Liver (tissue), 8 donors: ENCODE measurements at regions not wholly inside any gene's neighbourhood (a gene's known extent, or its start where the extent isn't known, plus 50 kb on each side); places are given as distances from the start of the nearest gene placed in this dataset.

Source experiments
- DNase-seq: peaks from one replicate; pipeline ENCODE4 v3.0.0-alpha.2; 2017; ENCODE audit warnings: low spot score
- H3K27ac ChIP-seq, 2 donors: one replicate each; pipeline ENCODE4 v1.7.0; 2013; ENCODE audit warnings: inconsistent platforms in 2 of 2, low read length in 2 of 2, control low read depth in 1 of 2, low read depth in 1 of 2, mild to moderate bottlenecking in 1 of 2
- H3K27me3 ChIP-seq, 4 donors: one replicate each; pipeline versions ENCODE4 v1.6.1 to v1.7.0; 2013; ENCODE audit warnings: low read length in 3 of 4, inconsistent platforms in 1 of 4, mild to moderate bottlenecking in 1 of 4, moderate library complexity in 1 of 4; ENCODE audit not compliant: control insufficient read depth in 4 of 4, insufficient read depth in 4 of 4
- H3K36me3 ChIP-seq, 4 donors: one replicate each; pipeline versions ENCODE4 v1.6.1 to v1.7.0; 2013; ENCODE audit warnings: low read length in 3 of 4, mild to moderate bottlenecking in 3 of 4, low read depth in 1 of 4, moderate library complexity in 1 of 4; ENCODE audit not compliant: control insufficient read depth in 4 of 4, insufficient read depth in 3 of 4
- H3K4me1 ChIP-seq, 4 donors: one replicate each; pipeline versions ENCODE4 v1.6.1 to v1.7.0; 2013; ENCODE audit warnings: low read length in 3 of 4, mild to moderate bottlenecking in 3 of 4, moderate library complexity in 1 of 4; ENCODE audit not compliant: control insufficient read depth in 4 of 4, insufficient read depth in 4 of 4
- H3K4me3 ChIP-seq, 3 donors: one replicate each; pipeline versions ENCODE4 v1.6.1 to v1.7.0; 2013; ENCODE audit warnings: low read length in 3 of 3, control low read depth in 1 of 3, low read depth in 1 of 3, mild to moderate bottlenecking in 1 of 3
- H3K9ac ChIP-seq, 2 donors: one replicate each; pipeline ENCODE4 v1.7.0; 2013; ENCODE audit warnings: low read length in 2 of 2, mild to moderate bottlenecking in 2 of 2, moderate library complexity in 2 of 2, control low read depth in 1 of 2, low read depth in 1 of 2
- H3K9me3 ChIP-seq, 4 donors: one replicate each; pipeline versions ENCODE4 v1.6.1 to v1.7.0; 2013; ENCODE audit warnings: low read length in 3 of 4; ENCODE audit not compliant: control insufficient read depth in 4 of 4
- FOXA2 ChIP-seq: IDR thresholded peaks from 2 replicates; pipeline ENCODE4 v1.6.1; 2016; ENCODE audit warnings: antibody characterized with exemption
- HNF4A ChIP-seq, 2 donors: conservative IDR thresholded peaks; 2 replicates each; pipeline ENCODE4 v1.6.1; 2016; ENCODE audit warnings: antibody characterized with exemption in 2 of 2, mild to moderate bottlenecking in 2 of 2
- JUND ChIP-seq, 2 donors: IDR thresholded peaks; 2 replicates each; pipeline ENCODE4 v1.6.1; 2016; ENCODE audit warnings: antibody characterized with exemption in 2 of 2
- RAD21 ChIP-seq, 2 donors: IDR thresholded peaks; 2 replicates each; pipeline ENCODE4 v1.6.1; 2016; ENCODE audit warnings: antibody characterized with exemption in 2 of 2, mild to moderate bottlenecking in 2 of 2
- SP1 ChIP-seq: IDR thresholded peaks from 2 replicates; pipeline ENCODE4 v1.6.1; 2018; ENCODE audit warnings: antibody characterized with exemption, mild to moderate bottlenecking
- WGBS: extraction: QIAGEN DNeasy Blood & Tissue Kit; methylation state at CpG from one replicate; pipeline ENCODE4 v1.1.7; 2013; 5-methylcytosine and 5-hydroxymethylcytosine counted together
- TF ChIP-seq, protein P1 (sequence below): IDR thresholded peaks from 2 replicates; pipeline ENCODE4 v1.6.1; 2016; ENCODE audit warnings: antibody characterized with exemption, mild to moderate bottlenecking
- TF ChIP-seq, protein P2 (sequence below): fragments of 150-350 bp; IDR thresholded peaks from 2 replicates; pipeline ENCODE4 v1.5.1; 2017; ENCODE audit warnings: improper control_type of control experiment, low read depth, low read length; ENCODE audit not compliant: missing input control
- TF ChIP-seq, protein P3 (sequence below): IDR thresholded peaks from 2 replicates; pipeline ENCODE4 v1.6.1; 2016; ENCODE audit warnings: antibody characterized with exemption
- TF ChIP-seq, protein P4 (sequence below): IDR thresholded peaks from 2 replicates; pipeline ENCODE4 v1.6.1; 2016; ENCODE audit warnings: antibody characterized with exemption
- donor health status: healthy.
- donor health status: healthy.
- donor health status: healthy.
- donor health status: healthy.
- donor health status: healthy.

DNA sequence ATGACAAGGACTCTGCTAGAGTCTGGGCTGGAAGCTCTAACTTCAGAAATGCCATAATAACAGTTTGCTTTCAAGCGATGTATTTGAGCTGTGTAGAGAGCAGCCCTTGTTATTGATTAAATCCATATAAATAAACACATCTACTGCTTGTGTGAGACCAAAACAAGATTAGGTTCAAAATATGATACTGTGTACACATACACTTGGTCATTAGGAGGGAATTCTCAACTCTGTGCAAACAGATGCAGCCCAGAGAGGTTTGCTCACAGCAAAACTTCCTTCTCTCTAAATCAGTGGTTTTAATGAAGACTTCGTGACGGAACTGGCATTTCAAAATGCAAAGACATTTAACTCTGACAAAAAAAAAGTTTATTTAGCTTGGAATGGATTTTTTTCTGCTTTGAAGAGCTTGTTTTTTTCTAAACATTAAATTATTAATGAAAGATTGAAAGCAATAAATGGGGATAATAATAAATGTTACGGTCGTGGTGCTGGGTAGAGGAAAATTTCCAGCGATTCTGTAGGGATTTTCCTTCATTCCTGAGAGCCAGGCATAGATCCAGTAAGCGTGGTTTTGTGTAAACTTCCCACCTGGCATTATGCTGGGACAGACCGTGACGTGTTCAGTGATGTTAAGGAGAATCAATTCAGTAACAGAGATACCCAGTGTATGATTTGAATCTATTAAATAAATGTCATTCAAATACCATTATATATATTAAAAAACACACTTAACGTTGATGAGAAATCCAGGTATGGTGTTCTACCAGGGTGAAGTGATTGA lies 213.7 kb downstream of the TEX29 start:
- Histone ChIP-seq H3K27me3 (no peaks in the 10 kb centered on the region), H3K27ac (no peak overlapping the region), H3K4me3 (no peak overlapping the region), H3K9ac (no peak overlapping the region), H3K36me3 (no peaks in the 10 kb centered on the region), H3K4me1 (peaks cover under 1 to 36% (median 21%) of the 10 kb centered on the region in 4 donors), H3K9me3 (no peaks in the 10 kb centered on the region)
- DNase-seq, result no peak
- 25% methylated on average over 10 of the region's 10 CpGs for WGBS
- TF ChIP-seq SP1 (no peak), HNF4A (conservative IDR thresholded peaks at IDR 0.05) (peak in 1 of 2 donors; percentile 3)

DNA sequence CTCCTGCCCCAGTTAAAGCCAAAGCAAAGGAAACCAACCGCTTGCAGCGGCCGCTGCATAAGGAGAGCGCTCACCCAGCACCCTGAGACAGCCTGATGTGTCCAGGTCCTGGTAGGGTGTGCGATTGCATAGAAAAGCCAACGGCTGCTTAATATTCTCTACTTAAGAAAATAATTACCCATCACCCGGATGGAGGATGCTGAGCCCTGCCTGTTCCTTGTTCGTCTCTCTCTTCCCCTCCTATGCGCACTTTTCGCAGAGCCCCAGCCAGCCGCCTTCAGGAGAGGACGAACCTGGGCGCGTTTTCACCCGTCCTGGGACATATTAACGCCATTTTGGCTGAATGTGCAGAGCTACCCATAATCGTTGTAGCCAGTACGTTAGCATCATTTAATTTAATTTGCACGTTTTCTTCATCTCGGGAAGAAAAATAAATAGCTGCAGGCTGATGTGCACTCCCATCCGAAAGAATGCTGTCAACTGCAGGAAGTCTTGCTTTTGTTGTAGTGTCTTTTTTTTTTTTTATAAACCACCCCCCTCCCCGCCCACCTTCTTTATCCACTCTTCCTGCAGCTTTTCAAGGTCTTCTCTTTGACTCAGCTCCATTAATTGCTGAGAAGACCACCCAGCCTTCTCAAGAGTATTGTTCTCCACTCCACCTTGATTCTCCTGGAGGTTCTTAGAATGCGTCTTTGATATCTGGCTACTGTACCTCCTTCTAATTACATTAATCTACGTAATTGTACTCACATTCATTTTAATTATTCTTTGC lies 214.5 kb downstream of the TEX29 start:
- Histone ChIP-seq H3K36me3 (no peaks in the 10 kb centered on the region), H3K4me1 (peaks cover 4 to 42% (median 27%) of the 10 kb centered on the region in 4 donors), H3K9ac (no peak overlapping the region), H3K9me3 (no peaks in the 10 kb centered on the region), H3K27me3 (no peaks in the 10 kb centered on the region), H3K27ac (no peak overlapping the region), H3K4me3 (no peak overlapping the region)
- DNase-seq, result no peak
- TF ChIP-seq, protein P1, sequence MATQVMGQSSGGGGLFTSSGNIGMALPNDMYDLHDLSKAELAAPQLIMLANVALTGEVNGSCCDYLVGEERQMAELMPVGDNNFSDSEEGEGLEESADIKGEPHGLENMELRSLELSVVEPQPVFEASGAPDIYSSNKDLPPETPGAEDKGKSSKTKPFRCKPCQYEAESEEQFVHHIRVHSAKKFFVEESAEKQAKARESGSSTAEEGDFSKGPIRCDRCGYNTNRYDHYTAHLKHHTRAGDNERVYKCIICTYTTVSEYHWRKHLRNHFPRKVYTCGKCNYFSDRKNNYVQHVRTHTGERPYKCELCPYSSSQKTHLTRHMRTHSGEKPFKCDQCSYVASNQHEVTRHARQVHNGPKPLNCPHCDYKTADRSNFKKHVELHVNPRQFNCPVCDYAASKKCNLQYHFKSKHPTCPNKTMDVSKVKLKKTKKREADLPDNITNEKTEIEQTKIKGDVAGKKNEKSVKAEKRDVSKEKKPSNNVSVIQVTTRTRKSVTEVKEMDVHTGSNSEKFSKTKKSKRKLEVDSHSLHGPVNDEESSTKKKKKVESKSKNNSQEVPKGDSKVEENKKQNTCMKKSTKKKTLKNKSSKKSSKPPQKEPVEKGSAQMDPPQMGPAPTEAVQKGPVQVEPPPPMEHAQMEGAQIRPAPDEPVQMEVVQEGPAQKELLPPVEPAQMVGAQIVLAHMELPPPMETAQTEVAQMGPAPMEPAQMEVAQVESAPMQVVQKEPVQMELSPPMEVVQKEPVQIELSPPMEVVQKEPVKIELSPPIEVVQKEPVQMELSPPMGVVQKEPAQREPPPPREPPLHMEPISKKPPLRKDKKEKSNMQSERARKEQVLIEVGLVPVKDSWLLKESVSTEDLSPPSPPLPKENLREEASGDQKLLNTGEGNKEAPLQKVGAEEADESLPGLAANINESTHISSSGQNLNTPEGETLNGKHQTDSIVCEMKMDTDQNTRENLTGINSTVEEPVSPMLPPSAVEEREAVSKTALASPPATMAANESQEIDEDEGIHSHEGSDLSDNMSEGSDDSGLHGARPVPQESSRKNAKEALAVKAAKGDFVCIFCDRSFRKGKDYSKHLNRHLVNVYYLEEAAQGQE, result no peak
- TF ChIP-seq JUND (IDR thresholded peaks at IDR 0.05) (no peak), RAD21 (IDR thresholded peaks at IDR 0.05) (no peak)
- WGBS, result 36% methylated on average over 24 of the region's 24 CpGs

DNA sequence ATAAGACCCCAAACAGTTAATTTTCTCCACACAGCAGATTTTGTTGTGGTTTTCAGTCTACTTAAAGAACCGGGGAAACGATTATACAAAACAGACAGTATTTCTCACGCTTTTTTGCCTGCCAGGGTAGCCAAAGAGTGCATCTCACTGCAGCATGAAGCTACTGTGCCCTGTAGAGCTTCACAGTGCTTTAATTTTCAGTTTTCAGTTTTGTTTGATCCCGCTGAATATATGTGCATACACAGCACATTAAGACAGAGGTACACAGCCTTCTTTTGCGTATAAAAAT lies 215.0 kb downstream of the TEX29 start:
- Histone ChIP-seq H3K27ac (no peak overlapping the region), H3K9ac (no peak overlapping the region), H3K9me3 (no peaks in the 10 kb centered on the region), H3K36me3 (no peaks in the 10 kb centered on the region), H3K4me1 (peaks cover 4 to 42% (median 27%) of the 10 kb centered on the region in 4 donors), H3K4me3 (no peak overlapping the region), H3K27me3 (no peaks in the 10 kb centered on the region)
- TF ChIP-seq JUND (IDR thresholded peaks at IDR 0.05) (no peak), HNF4A (conservative IDR thresholded peaks at IDR 0.05) (no peak), FOXA2 (no peak), RAD21 (IDR thresholded peaks at IDR 0.05) (no peak)
- TF ChIP-seq, protein P2, sequence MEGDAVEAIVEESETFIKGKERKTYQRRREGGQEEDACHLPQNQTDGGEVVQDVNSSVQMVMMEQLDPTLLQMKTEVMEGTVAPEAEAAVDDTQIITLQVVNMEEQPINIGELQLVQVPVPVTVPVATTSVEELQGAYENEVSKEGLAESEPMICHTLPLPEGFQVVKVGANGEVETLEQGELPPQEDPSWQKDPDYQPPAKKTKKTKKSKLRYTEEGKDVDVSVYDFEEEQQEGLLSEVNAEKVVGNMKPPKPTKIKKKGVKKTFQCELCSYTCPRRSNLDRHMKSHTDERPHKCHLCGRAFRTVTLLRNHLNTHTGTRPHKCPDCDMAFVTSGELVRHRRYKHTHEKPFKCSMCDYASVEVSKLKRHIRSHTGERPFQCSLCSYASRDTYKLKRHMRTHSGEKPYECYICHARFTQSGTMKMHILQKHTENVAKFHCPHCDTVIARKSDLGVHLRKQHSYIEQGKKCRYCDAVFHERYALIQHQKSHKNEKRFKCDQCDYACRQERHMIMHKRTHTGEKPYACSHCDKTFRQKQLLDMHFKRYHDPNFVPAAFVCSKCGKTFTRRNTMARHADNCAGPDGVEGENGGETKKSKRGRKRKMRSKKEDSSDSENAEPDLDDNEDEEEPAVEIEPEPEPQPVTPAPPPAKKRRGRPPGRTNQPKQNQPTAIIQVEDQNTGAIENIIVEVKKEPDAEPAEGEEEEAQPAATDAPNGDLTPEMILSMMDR, result no peak
- TF ChIP-seq, protein P3, sequence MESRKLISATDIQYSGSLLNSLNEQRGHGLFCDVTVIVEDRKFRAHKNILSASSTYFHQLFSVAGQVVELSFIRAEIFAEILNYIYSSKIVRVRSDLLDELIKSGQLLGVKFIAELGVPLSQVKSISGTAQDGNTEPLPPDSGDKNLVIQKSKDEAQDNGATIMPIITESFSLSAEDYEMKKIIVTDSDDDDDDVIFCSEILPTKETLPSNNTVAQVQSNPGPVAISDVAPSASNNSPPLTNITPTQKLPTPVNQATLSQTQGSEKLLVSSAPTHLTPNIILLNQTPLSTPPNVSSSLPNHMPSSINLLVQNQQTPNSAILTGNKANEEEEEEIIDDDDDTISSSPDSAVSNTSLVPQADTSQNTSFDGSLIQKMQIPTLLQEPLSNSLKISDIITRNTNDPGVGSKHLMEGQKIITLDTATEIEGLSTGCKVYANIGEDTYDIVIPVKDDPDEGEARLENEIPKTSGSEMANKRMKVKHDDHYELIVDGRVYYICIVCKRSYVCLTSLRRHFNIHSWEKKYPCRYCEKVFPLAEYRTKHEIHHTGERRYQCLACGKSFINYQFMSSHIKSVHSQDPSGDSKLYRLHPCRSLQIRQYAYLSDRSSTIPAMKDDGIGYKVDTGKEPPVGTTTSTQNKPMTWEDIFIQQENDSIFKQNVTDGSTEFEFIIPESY, result no peak
- TF ChIP-seq, protein P4, sequence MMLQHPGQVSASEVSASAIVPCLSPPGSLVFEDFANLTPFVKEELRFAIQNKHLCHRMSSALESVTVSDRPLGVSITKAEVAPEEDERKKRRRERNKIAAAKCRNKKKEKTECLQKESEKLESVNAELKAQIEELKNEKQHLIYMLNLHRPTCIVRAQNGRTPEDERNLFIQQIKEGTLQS, result no peak
- WGBS, result 75% methylated on average over 5 of the region's 5 CpGs
- DNase-seq, result no peak
